Adrenal gland (tissue), 9 donors: ENCODE measurements at regions not wholly inside any gene's neighbourhood (a gene's known extent, or its start where the extent isn't known, plus 50 kb on each side); places are given as distances from the start of the nearest gene placed in this dataset.

Experiments used
- DNase-seq, 7 donors: peaks; one replicate each; pipeline ENCODE4 v3.0.0-alpha.2; 2019 to 2020
- H3K27ac ChIP-seq, 5 donors: fragments of 200-600 bp; sonication (generic) in 4 of 5; 1 replicate in 3 of 5; 2 replicates in 2 of 5; pipeline versions ENCODE4 v1.5.1 to v1.8.0; 2016 to 2020; ENCODE audit warnings: mild to moderate bottlenecking in 1 of 5
- H3K27me3 ChIP-seq: fragments of 200-600 bp; 2 replicates; pipeline ENCODE4 v1.8.0; 2021
- H3K36me3 ChIP-seq, 2 donors: fragments of 200-600 bp; replicated peaks in 1 of 2; 1 replicate in 1 of 2; 2 replicates in 1 of 2; pipeline versions ENCODE4 v1.5.1 to v1.8.0; 2018 to 2022
- H3K4me1 ChIP-seq, 2 donors: fragments of 200-600 bp; replicated peaks in 1 of 2; 1 replicate in 1 of 2; 2 replicates in 1 of 2; pipeline versions ENCODE4 v1.5.1 to v1.8.0; 2018 to 2021
- H3K4me3 ChIP-seq, 4 donors: fragments of 200-600 bp; sonication (generic) in 3 of 4; one replicate each; pipeline ENCODE4 v1.5.1; 2016 to 2018
- H3K9me3 ChIP-seq, 3 donors: fragments of 200-600 bp; sonication (generic) in 1 of 3; replicated peaks in 1 of 3; 1 replicate in 2 of 3; 2 replicates in 1 of 3; pipeline versions ENCODE4 v1.5.1 to v1.8.0; 2016 to 2021
- CTCF ChIP-seq, 6 experiments: fragments of 450-650 bp in 4 of 6; fragments of 200-600 bp in 2 of 6; sonication (generic) in 1 of 6; IDR thresholded peaks; 1 replicate in 5 of 6; 2 replicates in 1 of 6; pipeline versions ENCODE4 v1.5.1 to v1.8.0; 2016 to 2021; ENCODE audit warnings: antibody characterized with exemption in 6 of 6, mild to moderate bottlenecking in 2 of 6, moderate library complexity in 1 of 6
- POLR2A ChIP-seq, 2 donors: fragments of 450-650 bp; IDR thresholded peaks; one replicate each; pipeline ENCODE4 v1.6.1; 2017; ENCODE audit warnings: antibody characterized with exemption in 2 of 2, mild to moderate bottlenecking in 2 of 2, moderate library complexity in 1 of 2
- WGBS, 4 donors: extraction: QIAGEN DNeasy Blood & Tissue Kit in 2 of 4; methylation state at CpG; one replicate each; pipeline versions ENCODE4 v1.1.5 to v1.1.7; 2013 to 2017; 5-methylcytosine and 5-hydroxymethylcytosine counted together
- intact Hi-C, 2 donors: fragments of 100-400 bp; cut with DNase I; formaldehyde crosslinking; loops; one replicate each; pipeline versions ENCODE4 v1.14.1 to v1.15.0; 2022 to 2023
- donor health status: healthy with polysubstance abuse.
- donor health status: Bipolar disorder and iron deficiency.
- donor health status: DM: yes; HTN: yes; CAD: no.
- donor health status: DM: no; HTN: no; CAD: no.
- donor health status: DM: no; HTN: no; CAD: no.

GRCh38 chr6:19668710-19669109 lies 168.5 kb upstream of the ID4 start:
- no peaks in the 10 kb centered on the region for H3K36me3 ChIP-seq
- H3K27ac ChIP-seq: no peak overlapping the region
- DNase-seq: no peak
- intact Hi-C loops: no loop called here
- TF ChIP-seq CTCF (IDR thresholded peaks at IDR 0.05) (no peak), POLR2A (IDR thresholded peaks at IDR 0.05) (no peak)
- H3K4me1 ChIP-seq: no peaks in the 10 kb centered on the region
- H3K9me3 ChIP-seq: no peaks in the 10 kb centered on the region
- H3K4me3 ChIP-seq: no peak overlapping the region
- H3K27me3 ChIP-seq: no peaks in the 10 kb centered on the region

GRCh38 chr6:19669206-19669605 lies 168.0 kb upstream of the ID4 start:
- Histone ChIP-seq H3K4me3 (no peak overlapping the region), H3K27me3 (no peaks in the 10 kb centered on the region), H3K36me3 (no peaks in the 10 kb centered on the region), H3K27ac (no peak overlapping the region), H3K9me3 (no peaks in the 10 kb centered on the region), H3K4me1 (no peaks in the 10 kb centered on the region)
- intact Hi-C loops: no loop called here
- no peak for DNase-seq
- TF ChIP-seq POLR2A (IDR thresholded peaks at IDR 0.05): no peak
- no peak for TF ChIP-seq CTCF (IDR thresholded peaks at IDR 0.05)

GRCh38 chr6:19682859-19683258 lies 154.3 kb upstream of the ID4 start:
- no peaks in the 10 kb centered on the region for H3K9me3 ChIP-seq
- no peaks in the 10 kb centered on the region for H3K27me3 ChIP-seq
- H3K4me1 ChIP-seq: no peaks in the 10 kb centered on the region
- DNase-seq: no peak
- TF ChIP-seq POLR2A (IDR thresholded peaks at IDR 0.05): no peak
- no peak for TF ChIP-seq CTCF (IDR thresholded peaks at IDR 0.05)
- no peaks in the 10 kb centered on the region for H3K36me3 ChIP-seq
- H3K27ac ChIP-seq: no peak overlapping the region
- H3K4me3 ChIP-seq: no peak overlapping the region
- intact Hi-C loops: no loop called here

GRCh38 chr6:19690325-19691075 lies 146.7 kb upstream of the ID4 start:
- Histone ChIP-seq H3K9me3 (no peaks in the 10 kb centered on the region), H3K4me1 (no peaks in the 10 kb centered on the region), H3K27me3 (peaks cover 4% of the 10 kb centered on the region), H3K36me3 (no peaks in the 10 kb centered on the region), H3K4me3 (no peak overlapping the region), H3K27ac (no peak overlapping the region)
- no peak for TF ChIP-seq CTCF (IDR thresholded peaks at IDR 0.05)
- no peak for TF ChIP-seq POLR2A (IDR thresholded peaks at IDR 0.05)
- no peak for DNase-seq
- intact Hi-C loops: no loop called here
- WGBS, 4 donors: 54 to 66% (median 58%) methylated on average over 6 of the region's 6 CpGs
